Stimulated activated CD8-positive, alpha-beta memory T cell treated with anti-CD3 and anti-CD28 coated beads, Interleukin-2, amount 100 ng/mL, for 48 hours (primary cell): ENCODE measurements at regions not wholly inside any gene's neighbourhood (a gene's known extent, or its start where the extent isn't known, plus 50 kb on each side); places are given as distances from the start of the nearest gene placed in this dataset.

ENCODE experiments used
- DNase-seq, 2 donors: peaks; one replicate each; pipeline ENCODE4 v3.0.0-alpha.2; 2020; ENCODE audit warnings: low read depth in 2 of 2

DNA sequence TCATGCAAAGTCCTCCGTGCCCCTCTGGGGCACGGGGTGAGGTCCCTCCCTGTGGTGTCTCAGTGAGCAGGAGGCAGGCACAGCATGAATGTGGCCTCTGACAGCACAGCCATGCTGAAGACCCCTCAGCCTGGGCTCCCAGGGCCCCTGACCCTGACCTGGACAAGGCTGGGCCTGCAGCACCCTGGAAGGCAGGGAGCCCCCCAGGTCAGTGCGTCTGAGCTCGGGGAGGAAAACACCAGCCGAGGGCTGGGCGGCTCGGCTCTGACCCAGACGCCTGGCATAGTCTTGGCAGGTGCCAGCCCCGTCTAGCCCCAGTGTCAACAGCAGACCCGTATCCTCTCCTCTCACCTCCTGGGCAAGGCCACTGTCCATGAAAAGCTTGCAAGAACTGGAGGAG lies 1276.6 kb downstream of the BRD1 start:
- no peak for DNase-seq

DNA sequence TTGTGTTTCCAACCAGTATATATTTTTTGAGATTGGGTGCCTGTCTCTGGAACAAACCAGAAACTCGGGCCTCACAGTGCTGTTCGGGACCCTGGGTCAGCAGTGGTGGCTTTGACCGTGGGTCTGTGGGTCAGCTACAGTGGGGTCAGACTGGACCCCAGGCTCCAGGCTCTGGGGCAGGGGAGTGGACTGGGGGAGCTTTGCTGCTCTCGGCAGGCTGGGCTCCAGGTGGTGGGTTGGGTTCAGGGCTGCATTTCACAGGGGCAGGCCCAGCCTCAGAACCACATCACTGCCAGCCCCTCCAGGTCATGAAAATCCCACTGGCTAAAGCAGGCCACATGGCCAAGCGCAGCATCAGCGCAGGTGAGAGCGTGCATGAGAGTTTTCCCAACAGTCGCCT lies 1279.3 kb downstream of the BRD1 start:
- DNase-seq = no peak

DNA sequence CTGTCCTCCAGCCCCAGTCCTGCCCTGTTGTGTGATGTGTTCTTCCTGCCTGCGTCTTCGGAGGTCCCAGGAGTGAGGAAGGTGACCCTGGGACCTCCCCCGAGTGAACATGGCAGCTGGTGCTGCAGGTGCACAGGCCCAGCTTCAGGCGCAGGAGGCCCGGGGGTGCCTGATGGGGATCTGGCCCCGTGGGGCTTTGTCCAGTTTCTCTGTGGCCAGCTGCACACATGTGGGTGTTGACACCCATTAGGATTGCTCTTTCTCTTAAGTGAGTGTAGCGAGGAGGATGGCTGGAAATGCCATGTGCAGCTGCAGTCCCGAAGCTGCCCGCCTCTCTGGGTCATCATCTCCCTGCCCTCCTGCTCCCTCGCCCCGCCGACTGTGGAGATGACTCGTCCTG lies 1279.7 kb downstream of the BRD1 start:
- DNase-seq = no peak

DNA sequence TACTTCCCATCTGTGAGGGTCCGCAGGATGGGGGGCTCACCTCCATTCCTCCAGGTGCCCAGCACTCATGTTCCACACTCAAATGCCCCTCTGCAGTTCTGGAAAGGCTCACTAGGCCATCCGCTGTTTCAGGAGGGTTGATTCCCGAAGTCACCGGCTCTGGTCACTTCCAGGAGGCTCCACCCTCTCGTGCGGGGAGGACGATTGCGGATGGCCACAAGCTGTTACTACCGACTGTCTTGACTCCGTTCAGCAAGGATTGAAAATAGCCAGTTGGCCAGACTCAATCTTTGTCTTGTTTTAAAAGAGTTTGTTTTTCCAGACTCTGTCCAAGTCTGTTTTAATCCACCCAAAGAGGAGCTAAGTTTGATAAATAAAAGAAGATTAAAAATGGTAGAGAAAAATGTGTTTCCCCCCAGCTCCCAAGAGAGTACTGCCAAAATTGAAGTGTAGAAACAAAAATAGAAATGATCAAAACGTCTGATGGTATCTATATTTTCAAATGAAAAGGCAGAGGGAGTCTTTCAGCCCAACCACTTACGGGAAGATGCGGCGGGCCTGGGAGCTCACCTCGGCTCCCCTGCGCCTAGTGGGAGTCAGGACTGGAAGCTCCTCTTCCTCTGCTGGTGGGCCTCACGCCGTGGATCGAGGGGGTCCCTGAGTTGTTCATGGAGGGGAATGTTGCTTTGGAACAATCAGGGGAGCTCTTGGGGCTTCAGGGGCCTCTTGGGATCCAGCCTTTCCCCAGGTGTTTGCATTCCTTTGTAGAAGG lies 1280.8 kb downstream of the BRD1 start:
- DNase-seq = no peak

DNA sequence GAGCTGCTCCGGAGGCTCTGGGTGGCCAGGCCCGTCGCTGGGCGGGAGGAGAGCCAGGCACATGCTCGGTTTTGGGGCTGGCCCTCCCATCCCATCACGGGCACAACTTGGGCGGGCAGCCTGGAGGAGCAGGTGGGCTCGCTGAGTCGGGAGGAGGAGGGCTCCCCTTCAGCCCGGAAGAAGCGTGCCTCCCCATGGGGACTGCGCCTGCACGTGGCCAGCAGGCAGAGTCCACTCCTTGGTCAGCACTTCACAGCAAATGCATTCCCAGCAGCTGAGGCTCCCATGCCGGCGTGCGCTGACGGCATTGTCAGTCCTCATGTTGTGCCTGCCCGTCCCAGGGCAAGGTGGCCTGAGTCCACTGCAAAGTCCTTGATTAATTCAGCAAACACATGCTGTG lies 1281.7 kb downstream of the BRD1 start:
- DNase-seq = no peak

DNA sequence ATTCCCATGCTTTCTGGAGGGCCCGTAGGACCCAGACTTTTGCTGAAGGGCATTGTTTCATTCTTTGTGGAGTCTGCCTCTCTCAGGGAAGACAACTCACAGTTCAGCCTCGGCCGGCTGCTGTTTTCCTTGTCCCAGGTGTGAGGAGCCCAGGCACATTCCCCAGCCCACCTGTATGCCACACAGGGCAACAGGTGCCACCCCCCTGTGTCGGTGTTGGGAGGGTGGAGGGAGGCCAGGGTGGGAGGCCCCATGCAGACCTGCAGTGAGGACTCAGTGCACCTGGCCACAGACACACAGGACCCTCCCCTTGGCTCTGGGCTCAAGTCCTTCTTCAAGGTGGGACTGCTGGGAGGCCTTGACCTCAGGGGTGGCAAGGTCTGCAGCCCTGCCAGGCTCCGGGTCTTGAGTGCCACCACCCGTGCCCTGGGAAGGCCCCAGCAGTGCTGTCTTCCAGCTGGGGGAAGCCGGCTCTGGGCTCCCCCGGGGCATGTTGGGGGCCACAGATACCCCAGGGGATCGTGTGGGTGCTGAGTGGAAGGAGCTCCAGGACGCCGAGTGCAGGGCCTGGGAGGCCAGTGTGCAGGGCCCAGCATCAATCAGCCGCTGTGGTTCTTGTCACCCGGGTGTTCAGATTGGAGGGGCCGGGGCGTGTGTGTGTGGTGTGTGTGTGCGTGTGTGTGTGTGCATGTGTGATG lies 1286.1 kb downstream of the BRD1 start:
- no peak for DNase-seq

DNA sequence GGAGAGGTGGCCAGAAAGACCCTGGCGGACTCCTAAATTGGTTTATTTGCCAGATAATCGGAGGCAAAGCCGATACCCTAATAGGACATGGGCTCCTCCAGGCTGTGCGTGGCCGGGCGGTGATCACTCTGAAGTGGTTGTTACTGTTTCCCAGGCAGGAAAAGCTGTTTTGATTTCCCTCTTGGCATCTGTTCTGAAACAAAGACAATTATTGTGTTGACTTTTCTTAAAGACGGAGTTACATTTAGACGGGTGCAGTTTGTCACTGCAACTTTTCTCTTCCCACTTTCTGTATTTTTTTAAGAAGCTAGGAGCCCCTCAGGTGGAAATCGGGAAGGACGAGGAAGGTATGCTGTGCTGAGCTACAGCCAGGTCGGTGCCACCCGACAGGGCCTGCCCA lies 1288.4 kb downstream of the BRD1 start:
- no peak for DNase-seq

DNA sequence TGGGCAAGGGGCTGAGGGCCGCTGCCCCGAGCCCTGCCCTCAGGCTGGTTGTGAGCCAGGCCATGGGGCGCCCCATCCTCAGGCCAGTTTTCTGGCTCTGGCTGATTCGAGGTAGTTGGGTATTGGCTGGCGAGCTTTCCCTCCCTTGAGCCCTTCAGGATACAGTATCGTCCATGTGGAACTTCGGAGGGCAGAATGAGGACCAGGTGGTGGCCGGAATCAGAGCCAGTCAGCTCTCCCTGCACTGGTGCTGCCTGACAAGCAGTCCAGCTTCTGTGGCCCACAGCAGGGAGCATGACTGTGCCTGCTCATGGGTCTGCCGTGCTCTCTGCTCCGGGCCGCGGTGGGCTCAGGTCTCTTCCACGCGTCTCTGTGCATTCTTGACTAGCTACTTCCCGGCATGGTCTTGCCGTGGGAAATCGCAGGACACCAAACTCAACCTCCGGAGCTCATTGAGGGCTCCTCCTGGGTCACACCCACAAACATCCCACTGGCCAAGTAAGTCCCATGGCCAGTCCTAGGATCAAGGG lies 1289.3 kb downstream of the BRD1 start:
- no peak for DNase-seq

DNA sequence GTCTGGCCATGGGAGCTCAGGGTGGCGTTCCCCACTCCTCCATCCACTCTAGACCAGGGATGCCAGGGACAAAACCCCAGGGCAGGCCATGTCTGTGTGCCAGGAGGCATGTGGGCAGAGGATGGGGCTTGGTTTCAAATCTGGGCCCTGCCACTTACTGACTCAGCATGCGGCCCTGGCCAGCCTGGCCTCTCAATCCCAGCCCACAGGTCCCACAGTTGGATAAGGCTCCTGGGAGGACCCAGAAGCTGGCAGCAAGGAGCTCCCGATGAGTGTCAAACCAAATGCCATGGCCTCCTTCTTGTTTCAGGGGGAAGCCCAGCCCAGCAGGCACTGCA lies 1290.4 kb downstream of the BRD1 start:
- DNase-seq = no peak

DNA sequence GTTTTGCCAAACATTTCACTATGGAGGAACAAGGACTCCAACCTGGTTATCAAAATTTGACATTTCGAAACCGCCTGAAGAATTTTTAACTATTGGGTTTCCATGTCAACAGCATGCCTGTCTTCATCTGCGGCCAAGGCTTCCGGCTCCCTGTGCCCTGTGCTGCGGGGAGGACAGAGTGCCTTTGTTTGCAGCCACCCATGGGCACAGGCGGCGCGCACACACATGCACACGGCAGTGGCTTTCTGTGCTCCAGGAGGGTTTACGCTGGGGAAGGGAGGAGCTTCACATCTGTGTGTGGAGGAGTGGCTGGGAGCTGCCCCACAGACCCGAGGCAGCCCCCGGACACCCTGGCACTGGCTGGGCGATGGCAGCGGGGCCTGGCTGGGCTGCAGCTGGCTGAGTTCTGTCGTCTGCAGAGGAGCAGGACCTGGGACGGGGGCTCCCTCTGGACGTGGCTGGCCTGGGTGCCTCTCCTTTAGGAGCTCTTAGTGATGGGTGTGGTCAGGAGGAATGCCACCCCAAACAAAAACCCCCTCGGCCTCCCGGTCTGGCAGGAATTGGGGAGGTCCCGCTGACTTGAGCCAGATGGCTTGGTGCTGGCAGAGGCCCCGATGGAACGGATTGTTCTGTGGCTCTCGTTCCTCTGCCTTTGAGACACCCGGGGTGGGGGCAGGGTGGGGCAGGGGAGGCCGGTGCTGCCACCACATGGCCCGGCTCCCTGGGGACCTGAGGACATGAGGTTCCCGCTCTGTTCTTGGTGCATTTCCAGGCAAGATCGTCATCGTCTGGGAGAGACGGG lies 1290.9 kb downstream of the BRD1 start:
- DNase-seq = no peak

DNA sequence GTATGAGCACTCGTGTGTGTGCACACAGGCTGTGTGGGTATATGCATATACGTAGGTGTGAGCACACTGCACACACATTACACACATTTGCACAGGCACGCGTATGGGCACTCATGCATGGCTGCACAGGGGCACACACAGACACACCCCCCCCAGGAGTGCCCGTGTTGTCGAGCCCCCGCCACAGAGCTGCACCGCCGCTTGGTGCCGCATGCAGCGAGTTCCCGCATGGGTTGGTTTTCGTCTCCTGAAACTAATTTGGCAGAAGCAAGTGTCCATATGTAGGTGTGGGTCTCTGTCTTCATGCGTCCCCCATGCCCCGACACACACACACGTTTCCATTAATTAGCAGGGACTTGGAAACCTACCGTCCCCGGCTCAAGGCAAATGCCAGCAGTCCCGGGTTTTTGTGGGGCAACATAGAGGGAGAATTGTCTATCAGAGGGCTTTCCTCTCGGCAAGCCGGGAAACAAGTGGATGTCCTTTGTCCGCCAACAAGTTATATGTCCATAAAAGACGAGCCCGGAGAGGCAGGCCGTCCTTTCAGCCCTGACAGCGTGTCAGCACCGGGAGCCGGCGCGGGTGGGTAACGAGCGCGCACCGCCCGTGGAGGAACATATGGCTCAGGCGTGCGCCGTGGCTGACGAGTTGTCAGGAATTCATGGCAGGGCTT lies 1291.7 kb downstream of the BRD1 start:
- no peak for DNase-seq

DNA sequence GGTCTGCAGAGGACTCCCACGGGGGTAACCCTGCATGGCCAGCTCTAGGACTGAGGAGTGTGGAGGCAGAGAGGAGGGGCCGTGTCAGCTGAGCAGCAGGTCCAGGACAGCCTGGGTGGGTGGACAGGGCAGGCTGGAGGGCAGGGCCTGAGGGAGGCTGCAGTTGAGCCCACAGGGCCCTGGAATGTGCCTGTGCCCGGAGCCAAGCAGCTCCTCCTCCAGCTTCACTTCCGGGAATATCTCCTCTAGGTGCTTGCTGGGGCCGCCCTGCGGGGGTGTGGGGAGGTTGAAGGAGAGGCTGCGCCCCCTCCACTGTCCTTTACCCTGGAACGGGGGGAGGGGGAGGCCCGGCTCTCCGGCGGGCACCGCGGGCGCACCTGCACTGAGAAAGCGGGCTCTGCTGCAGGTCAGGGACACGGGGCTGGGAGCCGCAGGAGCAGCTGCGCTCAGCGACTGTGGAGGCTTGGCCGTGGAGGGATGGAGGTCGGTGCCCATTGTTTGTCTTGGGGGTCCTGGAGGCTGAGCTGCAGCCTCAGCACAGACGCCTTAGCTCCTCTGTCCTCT lies 1293.2 kb downstream of the BRD1 start:
- no peak for DNase-seq

DNA sequence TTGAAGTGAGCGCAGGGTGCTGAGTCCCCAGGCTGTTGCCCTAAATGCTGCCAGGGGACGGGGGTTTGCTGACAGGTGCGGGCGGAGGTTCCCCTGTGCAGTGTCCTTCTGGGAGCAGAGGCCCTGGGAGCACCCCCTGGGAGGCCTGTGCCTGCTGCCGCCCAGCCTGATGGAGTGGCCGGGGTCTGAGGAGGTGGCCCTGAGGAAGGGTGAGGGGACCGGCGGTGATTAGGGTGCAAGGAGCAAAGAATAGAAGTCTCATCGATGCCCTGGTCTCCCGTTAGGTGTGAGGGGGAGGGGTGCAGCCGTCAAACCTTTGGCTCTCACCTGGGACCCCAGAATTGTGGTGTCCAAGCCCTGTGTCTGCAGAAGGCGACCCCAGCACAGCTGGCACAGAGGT lies 1294.7 kb downstream of the BRD1 start:
- no peak for DNase-seq

DNA sequence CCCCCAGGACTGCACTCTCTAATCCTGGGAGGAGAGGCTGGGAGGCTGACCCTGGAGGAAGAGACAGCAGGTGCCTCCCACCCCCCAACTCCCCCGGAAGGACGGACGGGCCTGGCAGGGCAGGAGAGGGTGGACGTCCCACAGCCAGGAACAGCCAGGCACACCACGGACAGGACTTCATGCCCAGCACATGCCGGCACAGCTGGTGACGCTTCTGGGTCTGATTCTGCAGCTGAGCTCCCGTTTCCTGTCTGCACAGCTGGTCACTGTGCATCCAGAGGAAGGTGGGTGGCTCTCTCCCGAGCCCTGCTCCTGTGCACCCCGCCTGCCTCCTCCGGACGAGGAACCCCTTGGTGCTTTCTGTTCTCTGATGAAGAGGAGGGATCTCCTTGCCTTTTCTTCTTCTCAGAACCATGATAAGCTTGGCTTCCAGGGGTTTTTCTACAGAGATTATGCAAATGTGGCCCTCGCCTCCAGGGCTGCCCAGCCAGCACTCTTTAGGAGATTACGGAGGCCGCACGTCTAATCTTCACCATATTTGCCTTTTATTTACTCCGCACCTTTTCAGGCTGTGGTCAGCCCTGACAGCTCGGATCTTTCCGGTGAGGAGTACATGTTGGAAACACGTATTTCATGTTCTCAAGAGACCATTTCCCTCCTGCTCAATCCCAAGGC lies 1295.8 kb downstream of the BRD1 start:
- no peak for DNase-seq

DNA sequence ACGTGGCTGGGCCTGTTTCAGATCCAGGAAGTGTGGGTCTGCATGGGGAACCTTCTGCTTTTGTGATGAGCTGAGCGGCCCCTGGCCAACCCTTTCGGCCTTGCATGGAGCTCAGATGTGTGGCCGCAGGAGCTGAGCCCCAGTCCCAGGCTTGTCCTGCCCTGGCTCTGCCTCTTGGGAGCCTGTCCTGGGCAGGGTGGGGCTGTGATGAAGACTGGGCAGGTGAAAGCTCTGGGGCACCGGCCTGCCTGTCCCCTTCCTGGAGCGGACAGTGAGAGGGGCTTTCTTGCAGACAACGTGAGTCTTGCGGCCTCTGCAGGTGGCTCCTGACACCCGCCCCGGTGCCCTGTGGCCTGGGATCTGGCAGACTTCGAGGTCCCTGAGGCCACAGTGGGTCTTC lies 1296.6 kb downstream of the BRD1 start:
- DNase-seq = no peak

DNA sequence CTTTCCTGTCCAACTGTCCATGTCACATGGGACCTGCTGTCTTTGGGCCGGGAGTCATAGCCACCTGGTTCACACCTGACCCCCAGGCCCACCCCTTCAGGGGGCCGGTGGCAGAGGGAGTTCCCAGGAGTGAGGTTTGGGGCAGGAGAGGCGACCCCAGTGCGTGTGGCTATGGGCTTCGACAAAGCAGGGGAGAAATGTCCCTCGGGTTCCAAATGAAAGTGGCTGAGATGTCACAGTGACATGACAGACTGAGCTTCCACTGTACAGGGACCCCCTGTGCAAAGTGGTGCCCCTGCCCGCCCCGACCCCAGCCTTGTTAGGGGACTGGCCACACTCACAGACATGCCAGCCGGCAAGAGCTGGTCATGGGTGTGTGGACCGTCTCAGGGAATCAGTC lies 1297.0 kb downstream of the BRD1 start:
- DNase-seq = no peak

DNA sequence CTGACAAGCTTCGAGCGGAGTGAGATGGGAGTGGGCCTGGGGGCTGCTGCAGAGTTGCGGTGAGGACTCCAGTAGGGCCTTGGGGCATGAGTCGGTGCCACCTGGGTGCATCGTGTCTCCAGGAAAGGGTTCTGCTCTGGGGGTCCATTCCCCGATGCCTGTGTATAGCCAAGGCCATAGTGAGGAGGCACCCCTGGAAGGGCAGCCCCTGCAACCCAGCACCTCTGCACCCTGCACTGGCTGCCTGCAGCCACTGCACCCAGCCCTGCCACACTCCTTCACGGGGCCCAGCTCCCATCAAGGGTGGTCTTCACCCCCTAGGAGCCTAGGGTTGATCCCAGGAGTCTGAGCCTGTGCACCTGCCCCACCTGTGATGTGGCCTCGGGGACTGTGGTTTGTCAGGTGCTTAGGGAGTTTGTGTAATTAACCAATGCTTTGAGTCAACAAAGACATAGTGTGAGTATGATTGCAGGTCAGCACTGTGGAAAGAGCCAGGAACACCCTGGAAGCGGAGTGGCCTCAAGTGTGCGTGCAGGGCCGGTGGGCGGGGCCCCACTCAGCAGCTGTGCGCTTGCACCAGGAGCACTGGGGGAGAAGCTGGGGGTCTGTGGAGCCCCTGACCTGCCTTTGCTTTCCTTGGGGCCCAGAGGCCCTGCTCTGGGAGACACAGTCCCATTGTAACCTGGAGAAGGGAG lies 1299.3 kb downstream of the BRD1 start:
- no peak for DNase-seq

DNA sequence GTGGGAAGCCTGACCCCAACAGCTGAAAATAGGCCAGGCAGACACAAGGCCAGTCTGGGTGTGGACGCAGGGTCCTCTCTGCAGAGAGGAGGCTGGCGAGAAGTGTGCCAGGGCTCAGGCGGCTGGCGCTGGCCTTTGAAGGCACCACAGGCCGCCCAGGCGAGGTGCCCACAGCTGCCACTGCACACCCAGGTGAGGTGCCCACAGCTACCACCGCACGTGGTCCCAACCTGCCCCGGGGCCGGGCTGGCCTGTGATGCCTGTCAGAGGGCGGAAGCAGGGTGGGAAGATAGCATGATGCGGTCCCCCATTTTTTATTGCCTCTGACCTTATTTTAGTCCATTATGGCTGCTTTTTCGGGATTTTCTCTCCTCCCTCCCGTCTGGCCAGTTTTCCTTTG lies 1303.9 kb downstream of the BRD1 start:
- DNase-seq = no peak

DNA sequence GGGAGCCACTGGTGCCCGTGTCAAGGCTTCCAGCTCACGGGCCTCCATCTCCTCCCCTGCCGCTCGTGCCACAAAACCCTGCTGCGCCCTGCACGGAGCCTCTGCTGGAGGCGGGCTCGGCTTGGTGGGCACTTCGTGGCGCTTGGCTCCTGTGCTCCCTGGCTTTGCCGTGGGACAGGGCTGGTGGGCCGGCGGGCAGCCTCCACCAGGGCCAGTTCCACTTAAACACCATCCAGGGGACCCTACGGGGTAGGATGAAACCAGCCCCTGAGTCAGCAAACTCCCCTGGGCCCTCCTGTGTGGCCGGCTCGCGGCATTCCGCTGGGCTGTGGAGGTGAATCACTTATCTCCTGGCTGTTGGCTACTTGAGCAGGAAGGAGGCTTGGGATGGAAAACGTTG lies 1304.6 kb downstream of the BRD1 start:
- DNase-seq = no peak

DNA sequence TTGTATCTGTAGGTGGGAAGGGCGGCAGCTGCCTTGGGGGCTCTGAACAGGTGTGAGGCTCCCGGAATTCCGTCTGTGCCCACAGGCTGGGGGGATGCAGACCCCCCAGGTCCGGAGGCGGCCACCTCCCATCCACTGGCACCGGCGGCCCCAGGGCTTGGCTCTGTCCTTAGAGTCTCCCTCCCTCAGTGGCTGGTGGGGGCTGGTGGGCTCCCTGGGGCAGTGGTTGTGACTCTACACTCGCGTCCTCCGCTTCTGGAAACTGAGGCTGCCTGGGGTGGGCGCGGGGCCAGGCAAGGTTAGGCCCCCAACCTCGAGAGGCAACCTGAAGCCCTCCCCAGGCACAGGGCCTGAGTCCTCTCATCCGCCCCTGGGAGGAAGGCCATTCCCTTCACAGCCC lies 1305.4 kb downstream of the BRD1 start:
- DNase-seq = no peak
